Ishikawa (cell line): ENCODE measurements at regions not wholly inside any gene's neighbourhood (a gene's known extent, or its start where the extent isn't known, plus 50 kb on each side); places are given as distances from the start of the nearest gene placed in this dataset.

Experiments used
- CEBPB ChIP-seq: IDR thresholded peaks from 2 replicates; pipeline ENCODE4 v1.6.1; 2012
- EP300 ChIP-seq: IDR thresholded peaks from 2 replicates; pipeline ENCODE4 v1.6.1; 2012; ENCODE audit warnings: borderline replicate concordance
- FOXM1 ChIP-seq: IDR thresholded peaks from 2 replicates; pipeline ENCODE4 v1.6.1; 2012; ENCODE audit warnings: low read depth, borderline replicate concordance
- RAD21 ChIP-seq: IDR thresholded peaks from 2 replicates; pipeline ENCODE4 v1.6.1; 2012; ENCODE audit warnings: low read depth
- TAF1 ChIP-seq: IDR thresholded peaks from 2 replicates; pipeline ENCODE4 v1.6.1; 2012; ENCODE audit warnings: low read depth, mild to moderate bottlenecking
- TEAD4 ChIP-seq: IDR thresholded peaks from 2 replicates; pipeline ENCODE4 v1.6.1; 2012
- YY1 ChIP-seq: IDR thresholded peaks from 2 replicates; pipeline ENCODE4 v1.6.1; 2012; ENCODE audit warnings: low read depth
- TF ChIP-seq, protein P1 (sequence below): IDR thresholded peaks from 2 replicates; pipeline ENCODE4 v1.6.1; 2012
- TF ChIP-seq, protein P2 (sequence below): IDR thresholded peaks from 2 replicates; pipeline ENCODE4 v1.6.1; 2012; ENCODE audit warnings: low read depth, mild to moderate bottlenecking
- TF ChIP-seq, protein P3 (sequence below): IDR thresholded peaks from 2 replicates; pipeline ENCODE4 v1.6.1; 2012

DNA sequence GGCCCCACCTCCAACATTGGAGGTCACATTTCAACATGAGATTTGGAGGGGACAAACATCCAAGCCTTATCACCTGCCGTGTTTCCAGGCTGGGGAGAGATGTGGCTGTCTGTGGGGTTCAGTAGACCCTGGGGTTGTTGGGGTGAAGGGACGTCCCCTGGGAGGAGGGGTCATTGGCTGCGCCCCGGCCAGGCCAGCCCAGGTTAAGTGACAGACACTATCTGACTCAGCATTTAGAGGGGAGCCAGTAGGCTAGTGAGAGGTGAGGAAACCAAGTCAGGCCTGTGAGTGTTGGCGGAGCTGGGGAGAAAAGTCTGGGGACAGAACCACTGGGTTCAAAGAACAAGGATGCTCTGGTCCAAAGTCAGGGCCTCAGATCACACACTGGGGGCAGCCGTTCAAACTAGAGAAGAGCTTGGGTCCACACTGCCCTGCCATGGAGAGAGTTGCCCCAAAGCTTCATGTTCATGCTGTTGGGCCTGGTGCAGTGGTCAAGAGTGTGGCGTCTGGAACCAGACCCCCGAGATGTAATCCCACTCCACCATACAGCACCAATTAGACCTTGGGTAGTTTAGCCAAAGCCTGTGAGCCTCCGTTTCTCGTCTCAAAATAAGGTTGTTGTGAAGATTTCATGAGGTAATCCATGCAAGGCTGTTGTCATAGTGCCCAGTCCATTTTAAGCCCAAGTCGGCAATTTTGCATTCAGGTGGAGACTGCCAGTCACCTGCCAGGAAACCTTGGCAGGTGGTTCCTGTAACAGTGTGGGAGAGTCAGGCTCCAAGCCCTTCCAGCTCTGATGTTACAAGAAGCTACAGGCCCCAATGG is 1289.6 kb downstream of the TBC1D22A start:
- TF ChIP-seq, protein P1, sequence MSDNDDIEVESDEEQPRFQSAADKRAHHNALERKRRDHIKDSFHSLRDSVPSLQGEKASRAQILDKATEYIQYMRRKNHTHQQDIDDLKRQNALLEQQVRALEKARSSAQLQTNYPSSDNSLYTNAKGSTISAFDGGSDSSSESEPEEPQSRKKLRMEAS = no peak
- TF ChIP-seq EP300 (no peak), TAF1 (no peak), CEBPB (no peak), RAD21 (no peak), YY1 (no peak), TEAD4 (no peak), FOXM1 (no peak)
- TF ChIP-seq, protein P2, sequence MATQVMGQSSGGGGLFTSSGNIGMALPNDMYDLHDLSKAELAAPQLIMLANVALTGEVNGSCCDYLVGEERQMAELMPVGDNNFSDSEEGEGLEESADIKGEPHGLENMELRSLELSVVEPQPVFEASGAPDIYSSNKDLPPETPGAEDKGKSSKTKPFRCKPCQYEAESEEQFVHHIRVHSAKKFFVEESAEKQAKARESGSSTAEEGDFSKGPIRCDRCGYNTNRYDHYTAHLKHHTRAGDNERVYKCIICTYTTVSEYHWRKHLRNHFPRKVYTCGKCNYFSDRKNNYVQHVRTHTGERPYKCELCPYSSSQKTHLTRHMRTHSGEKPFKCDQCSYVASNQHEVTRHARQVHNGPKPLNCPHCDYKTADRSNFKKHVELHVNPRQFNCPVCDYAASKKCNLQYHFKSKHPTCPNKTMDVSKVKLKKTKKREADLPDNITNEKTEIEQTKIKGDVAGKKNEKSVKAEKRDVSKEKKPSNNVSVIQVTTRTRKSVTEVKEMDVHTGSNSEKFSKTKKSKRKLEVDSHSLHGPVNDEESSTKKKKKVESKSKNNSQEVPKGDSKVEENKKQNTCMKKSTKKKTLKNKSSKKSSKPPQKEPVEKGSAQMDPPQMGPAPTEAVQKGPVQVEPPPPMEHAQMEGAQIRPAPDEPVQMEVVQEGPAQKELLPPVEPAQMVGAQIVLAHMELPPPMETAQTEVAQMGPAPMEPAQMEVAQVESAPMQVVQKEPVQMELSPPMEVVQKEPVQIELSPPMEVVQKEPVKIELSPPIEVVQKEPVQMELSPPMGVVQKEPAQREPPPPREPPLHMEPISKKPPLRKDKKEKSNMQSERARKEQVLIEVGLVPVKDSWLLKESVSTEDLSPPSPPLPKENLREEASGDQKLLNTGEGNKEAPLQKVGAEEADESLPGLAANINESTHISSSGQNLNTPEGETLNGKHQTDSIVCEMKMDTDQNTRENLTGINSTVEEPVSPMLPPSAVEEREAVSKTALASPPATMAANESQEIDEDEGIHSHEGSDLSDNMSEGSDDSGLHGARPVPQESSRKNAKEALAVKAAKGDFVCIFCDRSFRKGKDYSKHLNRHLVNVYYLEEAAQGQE = no peak
- TF ChIP-seq, protein P3, sequence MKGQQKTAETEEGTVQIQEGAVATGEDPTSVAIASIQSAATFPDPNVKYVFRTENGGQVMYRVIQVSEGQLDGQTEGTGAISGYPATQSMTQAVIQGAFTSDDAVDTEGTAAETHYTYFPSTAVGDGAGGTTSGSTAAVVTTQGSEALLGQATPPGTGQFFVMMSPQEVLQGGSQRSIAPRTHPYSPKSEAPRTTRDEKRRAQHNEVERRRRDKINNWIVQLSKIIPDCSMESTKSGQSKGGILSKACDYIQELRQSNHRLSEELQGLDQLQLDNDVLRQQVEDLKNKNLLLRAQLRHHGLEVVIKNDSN = no peak
